ENCODE measurements at regions not wholly inside any gene's neighbourhood (a gene's known extent, or its start where the extent isn't known, plus 50 kb on each side); places are given as distances from the start of the nearest gene placed in this dataset.
A peak's percentile ranks its signal among the peaks of the same experiment; 100 is the strongest.

DNA sequence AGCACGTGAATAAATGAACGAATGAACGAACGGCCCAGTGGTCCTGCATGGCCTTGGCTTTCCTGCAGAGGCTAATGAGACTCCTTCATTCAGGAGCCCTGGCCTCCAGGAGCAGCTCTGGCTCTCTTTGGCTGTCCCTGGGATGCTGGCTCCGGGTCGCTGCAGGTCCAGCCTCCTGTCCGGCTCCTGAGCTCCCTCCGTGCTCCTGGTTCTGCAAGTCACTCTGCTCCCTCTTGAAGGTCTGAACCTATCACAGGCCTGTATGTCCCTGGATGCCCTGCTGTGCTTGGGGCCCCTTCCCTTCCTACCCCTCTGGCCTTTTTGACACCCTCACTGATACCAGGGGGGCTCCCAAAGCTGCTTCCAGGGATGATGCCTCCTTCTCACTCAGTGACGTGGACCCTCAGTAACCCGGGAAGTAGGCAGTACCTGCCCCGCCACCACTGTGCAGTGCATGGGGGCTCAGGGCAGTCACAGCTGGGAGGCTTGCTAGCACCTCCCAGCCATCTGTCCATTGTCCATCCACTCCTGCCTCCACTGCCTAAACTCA, 133.7 kb upstream of the C14orf180 start:
- Histone ChIP-seq H3K4me2 (replicated peaks; ENCODE audit: extremely low read depth, low read length, poor library complexity, severe bottlenecking) (no peak overlapping the region), H2AFZ (ENCODE audit: insufficient read depth, low read depth, low read length, poor library complexity, severe bottlenecking) (no peak overlapping the region), H3K4me3 (replicated peaks in 1 of 3; ENCODE audit: low read depth in 2 of 3, low read length in 3 of 3) (no peak overlapping the region), H3K36me3 (replicated peaks in 1 of 2; ENCODE audit: control insufficient read depth in 1 of 2, insufficient read depth in 2 of 2, low read length in 2 of 2) (no peaks in the 10 kb centered on the region), H3K79me2 (ENCODE audit: insufficient read depth, low read length) (no peaks in the 10 kb centered on the region), H3K4me1 (ENCODE audit: control insufficient read depth in 1 of 2, insufficient read depth in 2 of 2, low read length in 2 of 2) (no peaks in the 10 kb centered on the region), H4K20me1 (ENCODE audit: insufficient read depth, low read length) (no peaks in the 10 kb centered on the region), H3K9me3 (replicated peaks in 1 of 2; ENCODE audit: control insufficient read depth in 1 of 2, insufficient read depth in 1 of 2, low read length in 2 of 2) (peaks cover 0 to 5% of the 10 kb centered on the region in 2 donors), H3K27me3 (ENCODE audit: control insufficient read depth in 2 of 2, insufficient read depth in 2 of 2, low read length in 2 of 2) (peaks cover 0 to 2% of the 10 kb centered on the region in 2 donors), H3K9ac (ENCODE audit: insufficient read depth, low read length, poor library complexity, severe bottlenecking) (no peak overlapping the region), H3K27ac (ENCODE audit: low read depth in 1 of 2, low read length in 2 of 2) (no peak overlapping the region)
- intact Hi-C loops (cut with micrococcal nuclease) = no loop called here
- no peak overlapping the region for H3K4me3 Mint-ChIP-seq
- no peak overlapping the region for H3K27ac Mint-ChIP-seq
- no peaks in the 10 kb centered on the region for H3K4me1 Mint-ChIP-seq
- TF ChIP-seq, protein P1, sequence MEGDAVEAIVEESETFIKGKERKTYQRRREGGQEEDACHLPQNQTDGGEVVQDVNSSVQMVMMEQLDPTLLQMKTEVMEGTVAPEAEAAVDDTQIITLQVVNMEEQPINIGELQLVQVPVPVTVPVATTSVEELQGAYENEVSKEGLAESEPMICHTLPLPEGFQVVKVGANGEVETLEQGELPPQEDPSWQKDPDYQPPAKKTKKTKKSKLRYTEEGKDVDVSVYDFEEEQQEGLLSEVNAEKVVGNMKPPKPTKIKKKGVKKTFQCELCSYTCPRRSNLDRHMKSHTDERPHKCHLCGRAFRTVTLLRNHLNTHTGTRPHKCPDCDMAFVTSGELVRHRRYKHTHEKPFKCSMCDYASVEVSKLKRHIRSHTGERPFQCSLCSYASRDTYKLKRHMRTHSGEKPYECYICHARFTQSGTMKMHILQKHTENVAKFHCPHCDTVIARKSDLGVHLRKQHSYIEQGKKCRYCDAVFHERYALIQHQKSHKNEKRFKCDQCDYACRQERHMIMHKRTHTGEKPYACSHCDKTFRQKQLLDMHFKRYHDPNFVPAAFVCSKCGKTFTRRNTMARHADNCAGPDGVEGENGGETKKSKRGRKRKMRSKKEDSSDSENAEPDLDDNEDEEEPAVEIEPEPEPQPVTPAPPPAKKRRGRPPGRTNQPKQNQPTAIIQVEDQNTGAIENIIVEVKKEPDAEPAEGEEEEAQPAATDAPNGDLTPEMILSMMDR (IDR thresholded peaks at IDR 0.05) = no peak
- H3K27me3 Mint-ChIP-seq (ENCODE audit: low read depth in 3 of 3) = peaks cover 2 to 4% (median 4%) of the 10 kb centered on the region in 3 donors
- WGBS (ENCODE audit: insufficient coverage) = 89% methylated on average over 11 of the region's 11 CpGs
- H3K9me3 Mint-ChIP-seq = peaks cover 11 to 20% (median 15%) of the 10 kb centered on the region in 7 donors
- DNase-seq = no peak
- no peaks in the 10 kb centered on the region for H3K36me3 Mint-ChIP-seq

DNA sequence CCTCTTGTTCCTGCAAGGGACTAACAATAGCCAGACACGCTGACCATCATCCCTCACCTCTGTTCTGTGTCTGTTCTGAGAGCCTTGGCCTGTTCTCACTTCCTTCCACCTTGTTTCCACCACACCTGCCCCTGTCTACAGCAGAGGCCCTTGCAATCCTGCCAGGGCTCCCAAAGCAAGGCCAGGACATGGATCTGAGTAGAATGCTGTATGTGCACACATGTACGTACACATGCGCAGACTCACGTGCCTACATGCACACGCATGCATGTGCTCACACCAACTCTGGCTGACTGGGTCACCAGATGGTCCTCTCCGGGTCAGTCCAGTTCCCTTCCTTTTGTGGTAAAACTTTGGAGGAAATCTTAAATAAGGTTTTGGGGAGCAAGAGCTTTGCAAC, 133.0 kb upstream of the C14orf180 start:
- Histone ChIP-seq H3K4me1 (ENCODE audit: control insufficient read depth in 1 of 2, insufficient read depth in 2 of 2, low read length in 2 of 2) (no peaks in the 10 kb centered on the region), H3K79me2 (ENCODE audit: insufficient read depth, low read length) (no peaks in the 10 kb centered on the region), H3K27ac (ENCODE audit: low read depth in 1 of 2, low read length in 2 of 2) (no peak overlapping the region), H3K4me3 (replicated peaks in 1 of 3; ENCODE audit: low read depth in 2 of 3, low read length in 3 of 3) (no peak overlapping the region), H3K9me3 (replicated peaks in 1 of 2; ENCODE audit: control insufficient read depth in 1 of 2, insufficient read depth in 1 of 2, low read length in 2 of 2) (peaks cover 0 to 12% of the 10 kb centered on the region in 2 donors), H2AFZ (ENCODE audit: insufficient read depth, low read depth, low read length, poor library complexity, severe bottlenecking) (no peak overlapping the region), H4K20me1 (ENCODE audit: insufficient read depth, low read length) (no peaks in the 10 kb centered on the region), H3K9ac (ENCODE audit: insufficient read depth, low read length, poor library complexity, severe bottlenecking) (no peak overlapping the region), H3K27me3 (ENCODE audit: control insufficient read depth in 2 of 2, insufficient read depth in 2 of 2, low read length in 2 of 2) (peaks cover 0 to 2% of the 10 kb centered on the region in 2 donors), H3K36me3 (replicated peaks in 1 of 2; ENCODE audit: control insufficient read depth in 1 of 2, insufficient read depth in 2 of 2, low read length in 2 of 2) (no peaks in the 10 kb centered on the region), H3K4me2 (replicated peaks; ENCODE audit: extremely low read depth, low read length, poor library complexity, severe bottlenecking) (no peak overlapping the region)
- H3K36me3 Mint-ChIP-seq = no peaks in the 10 kb centered on the region
- no peak for DNase-seq
- H3K27me3 Mint-ChIP-seq (ENCODE audit: low read depth in 3 of 3) = peaks cover 2 to 4% (median 4%) of the 10 kb centered on the region in 3 donors
- H3K4me1 Mint-ChIP-seq = no peaks in the 10 kb centered on the region
- H3K9me3 Mint-ChIP-seq = peaks cover 13 to 23% (median 16%) of the 10 kb centered on the region in 7 donors
- TF ChIP-seq, protein P1 (IDR thresholded peaks at IDR 0.05) = no peak
- intact Hi-C loops (cut with micrococcal nuclease) = no loop called here
- no peak overlapping the region for H3K4me3 Mint-ChIP-seq
- peak overlapping the region in 1 of 7 donors; percentile 20 for H3K27ac Mint-ChIP-seq
- 100% methylated on average over 4 of the region's 6 CpGs for WGBS (ENCODE audit: insufficient coverage)

Measured in CD14-positive monocyte (primary cell).